Stromal cell of bone marrow (primary cell): ENCODE measurements at regions not wholly inside any gene's neighbourhood (a gene's known extent, or its start where the extent isn't known, plus 50 kb on each side); places are given as distances from the start of the nearest gene placed in this dataset.

Source experiments
- DNase-seq: peaks from one replicate; pipeline ENCODE4 v3.0.0-alpha.2; 2012; ENCODE audit warnings: low read depth

- peak; percentile 10 for DNase-seq
Observed at GRCh38 chr1:60173729-60174505, 100.3 kb upstream of the C1orf87 start.

GRCh38 chr1:60173006-60173405 lies 99.4 kb upstream of the C1orf87 start:
- DNase-seq = no peak

GRCh38 chr1:60171801-60172200 lies 98.2 kb upstream of the C1orf87 start:
- DNase-seq = peak; percentile 65

GRCh38 chr1:60170709-60171108 lies 97.1 kb upstream of the C1orf87 start:
- DNase-seq = no peak

- peak; percentile 25 for DNase-seq
Observed at GRCh38 chr1:60169206-60169605, 95.6 kb upstream of the C1orf87 start.

GRCh38 chr1:60162936-60163335 lies 89.4 kb upstream of the C1orf87 start:
- no peak for DNase-seq

GRCh38 chr1:60160141-60160540 lies 86.6 kb upstream of the C1orf87 start:
- DNase-seq = peak; percentile 7

- DNase-seq = no peak
Observed at GRCh38 chr1:60156371-60156770, 82.8 kb upstream of the C1orf87 start.

GRCh38 chr1:60153961-60154360 lies 80.4 kb upstream of the C1orf87 start:
- DNase-seq = no peak

GRCh38 chr1:60152891-60153290 lies 79.3 kb upstream of the C1orf87 start:
- no peak for DNase-seq

GRCh38 chr1:60151311-60151710 lies 77.7 kb upstream of the C1orf87 start:
- DNase-seq = no peak

GRCh38 chr1:60149251-60149650 lies 75.7 kb upstream of the C1orf87 start:
- DNase-seq = no peak

- no peak for DNase-seq
Observed at GRCh38 chr1:60146884-60147283, 73.3 kb upstream of the C1orf87 start.

GRCh38 chr1:60145771-60146170 lies 72.2 kb upstream of the C1orf87 start:
- DNase-seq = no peak

- no peak for DNase-seq
Observed at GRCh38 chr1:60141743-60142142, 68.2 kb upstream of the C1orf87 start.

GRCh38 chr1:60141276-60141675 lies 67.7 kb upstream of the C1orf87 start:
- DNase-seq = no peak

- DNase-seq = no peak
Observed at GRCh38 chr1:60137406-60137805, 63.8 kb upstream of the C1orf87 start.

GRCh38 chr1:60136395-60136794 lies 62.8 kb upstream of the C1orf87 start:
- no peak for DNase-seq

- no peak for DNase-seq
Observed at GRCh38 chr1:60134716-60135115, 61.1 kb upstream of the C1orf87 start.

GRCh38 chr1:60133848-60134247 lies 60.3 kb upstream of the C1orf87 start:
- peak; percentile 71 for DNase-seq

GRCh38 chr1:60133000-60133673 lies 59.6 kb upstream of the C1orf87 start:
- DNase-seq = peak; percentile 81

- no peak for DNase-seq
Observed at GRCh38 chr1:60132108-60132507, 58.5 kb upstream of the C1orf87 start.

- DNase-seq = no peak
Observed at GRCh38 chr1:60130703-60131102, 57.1 kb upstream of the C1orf87 start.

GRCh38 chr1:60129911-60130310 lies 56.3 kb upstream of the C1orf87 start:
- DNase-seq = no peak
